HG03159 (cell line): ENCODE measurements at regions not wholly inside any gene's neighbourhood (a gene's known extent, or its start where the extent isn't known, plus 50 kb on each side); places are given as distances from the start of the nearest gene placed in this dataset.
"Not testable (repeated sequence)": the region's sequence is repeated elsewhere in the genome, so short reads cannot be mapped to it uniquely, and the experiment has no call there.

Experiments
- ATAC-seq: cut with Tn5 transposase; IDR thresholded peaks from one replicate; pipeline ENCODE4 v1.9.1; 2021; ENCODE audit warnings: mild to moderate bottlenecking, moderate library complexity; ENCODE audit not compliant: unreplicated experiment

GRCh38 chr9:97772145-97772544, 75.0 kb upstream of the XPA start:
- no peak for ATAC-seq

GRCh38 chr9:97773091-97773490, 76.0 kb upstream of the XPA start:
- no peak for ATAC-seq

- no peak for ATAC-seq
Observed at GRCh38 chr9:97773723-97774122, 76.6 kb upstream of the XPA start.

- ATAC-seq = no peak
Observed at GRCh38 chr9:97774673-97775072, 77.5 kb upstream of the XPA start.

GRCh38 chr9:97778740-97779139, 74.3 kb upstream of the FOXE1 start:
- ATAC-seq = not testable (repeated sequence)

GRCh38 chr9:97779608-97780007, 73.4 kb upstream of the FOXE1 start:
- no peak for ATAC-seq

- ATAC-seq = no peak
Observed at GRCh38 chr9:97781902-97782301, 71.1 kb upstream of the FOXE1 start.

- ATAC-seq = no peak
Observed at GRCh38 chr9:97786341-97786740, 66.7 kb upstream of the FOXE1 start.

- ATAC-seq = no peak
Observed at GRCh38 chr9:97787551-97787950, 65.5 kb upstream of the FOXE1 start.

GRCh38 chr9:97788763-97789663, 64.0 kb upstream of the FOXE1 start:
- ATAC-seq = no peak

- ATAC-seq = no peak
Observed at GRCh38 chr9:97790542-97790941, 62.5 kb upstream of the FOXE1 start.

GRCh38 chr9:97791542-97791941, 61.5 kb upstream of the FOXE1 start:
- no peak for ATAC-seq

GRCh38 chr9:97793067-97793466, 60.0 kb upstream of the FOXE1 start:
- no peak for ATAC-seq

GRCh38 chr9:97794666-97795065, 58.4 kb upstream of the FOXE1 start:
- no peak for ATAC-seq

GRCh38 chr9:97796176-97796575, 56.9 kb upstream of the FOXE1 start:
- not testable (repeated sequence) for ATAC-seq

- ATAC-seq = no peak
Observed at GRCh38 chr9:97801180-97801579, 51.8 kb upstream of the FOXE1 start.

GRCh38 chr9:97802276-97802675, 50.8 kb upstream of the FOXE1 start:
- ATAC-seq = no peak

- ATAC-seq = peak; percentile 83
Observed at GRCh38 chr9:97803167-97804058, 49.6 kb upstream of the FOXE1 start.
